GM12878 (cell line): ENCODE measurements at regions not wholly inside any gene's neighbourhood (a gene's known extent, or its start where the extent isn't known, plus 50 kb on each side); places are given as distances from the start of the nearest gene placed in this dataset.

Experiments
- ATAC-seq: fragments of 200-7000 bp; cut with Tn5 transposase; 3 replicates; pipeline ENCODE4 v1.9.1; 2020; ENCODE audit warnings: mild to moderate bottlenecking, moderate library complexity
- BruUV-seq: library from RNA; stranded (reverse); fragments of 400-500 nt; replicated peaks from 2 replicates; lab custom pipeline; 2021; lab: Mats Ljungman, UMichigan
- CTCF ChIA-PET: fragments of 300-600 bp; sonication (Branson Sonifier 250); formaldehyde crosslinking; extraction: SDS; loops from one replicate; lab custom pipeline; 2021; ENCODE audit warnings: inconsistent platforms; lab: Yijun Ruan, JAX
- POLR2A ChIA-PET: fragments of 350-600 bp; formaldehyde crosslinking; extraction: SDS; loops from one replicate; lab custom pipeline; 2021; ENCODE audit warnings: inconsistent platforms; lab: Charles Lee
- RAD21 ChIA-PET: fragments of 300-600 bp; sonication (Branson Sonifier 250); formaldehyde crosslinking; loops from one replicate; lab custom pipeline; 2023; ENCODE audit warnings: antibody characterized with exemption; ENCODE audit not compliant: unreplicated experiment; lab: Charles Lee
- SMC1A ChIA-PET: fragments of 300-600 bp; sonication (Branson Sonifier 250); formaldehyde crosslinking; loops from one replicate; lab custom pipeline; 2023; ENCODE audit not compliant: unreplicated experiment, uncharacterized antibody; lab: Charles Lee
- DNase-seq: peaks from one replicate; pipeline ENCODE4 v3.0.0-alpha.2; 2011; ENCODE audit warnings: low read depth, low spot score
- FAIRE-seq: peaks from 3 replicates; lab custom pipeline; 2011; peaks lifted over from hg19 to GRCh38; lab: Jason Lieb, UNC
- H2AFZ ChIP-seq: 2 replicates; pipeline ENCODE4 v1.6.0; 2011; ENCODE audit warnings: low read depth, low read length, control low read depth; ENCODE audit not compliant: control insufficient read depth
- H3K27ac ChIP-seq: 2 replicates; pipeline ENCODE4 v1.5.1; 2011; ENCODE audit warnings: control low read depth; ENCODE audit not compliant: control insufficient read depth, insufficient read depth
- H3K27me3 ChIP-seq, 2 experiments: replicated peaks in 1 of 2; 2 replicates each; pipeline versions ENCODE4 v1.6.0 to v1.6.1; 2011; ENCODE audit warnings: low read length in 1 of 2; ENCODE audit not compliant: control insufficient read depth in 2 of 2, insufficient read depth in 2 of 2
- H3K36me3 ChIP-seq, 2 experiments: 2 replicates each; pipeline ENCODE4 v1.5.1; 2011; ENCODE audit warnings: low read length in 1 of 2; ENCODE audit not compliant: control insufficient read depth in 2 of 2, insufficient read depth in 2 of 2
- H3K4me1 ChIP-seq: 2 replicates; pipeline ENCODE4 v1.6.1; 2011; ENCODE audit warnings: mild to moderate bottlenecking, low read length, moderate library complexity, mixed read lengths; ENCODE audit not compliant: control insufficient read depth, insufficient read depth
- H3K4me2 ChIP-seq: 2 replicates; pipeline ENCODE4 v1.6.0; 2011; ENCODE audit warnings: control low read depth; ENCODE audit not compliant: control insufficient read depth, insufficient read depth
- H3K4me3 ChIP-seq: fragments of 200-600 bp; sonication (generic); 2 replicates; pipeline ENCODE4 v1.5.1; 2016
- H3K79me2 ChIP-seq: 2 replicates; pipeline ENCODE4 v1.6.0; 2011; ENCODE audit warnings: low read length; ENCODE audit not compliant: control insufficient read depth, insufficient read depth
- H3K9ac ChIP-seq: 2 replicates; pipeline ENCODE4 v1.8.0; 2011; ENCODE audit warnings: low read length, control low read depth, mixed read lengths; ENCODE audit not compliant: control insufficient read depth, insufficient read depth
- H3K9me3 ChIP-seq: replicated peaks from 3 replicates; pipeline ENCODE4 v1.5.1; 2011; ENCODE audit warnings: mild to moderate bottlenecking, low read length; ENCODE audit not compliant: control insufficient read depth, insufficient read depth
- H4K20me1 ChIP-seq: 2 replicates; pipeline ENCODE4 v1.6.0; 2011; ENCODE audit not compliant: control insufficient read depth, insufficient read depth
- CHD4 ChIP-seq: fragments of 200-600 bp; sonication (generic); IDR thresholded peaks from 2 replicates; pipeline ENCODE4 v1.6.1; 2016; ENCODE audit warnings: mild to moderate bottlenecking
- CREM ChIP-seq: IDR thresholded peaks from 2 replicates; pipeline ENCODE4 v1.6.1; 2014; ENCODE audit warnings: antibody characterized with exemption, low read depth
- DPF2 ChIP-seq: fragments of 450-650 bp; IDR thresholded peaks from 2 replicates; pipeline ENCODE4 v1.6.1; 2017; ENCODE audit warnings: mild to moderate bottlenecking
- EED ChIP-seq: sonication (generic); IDR thresholded peaks from 2 replicates; pipeline ENCODE4 v1.6.1; 2016; ENCODE audit warnings: antibody characterized with exemption, low read depth
- EP300 ChIP-seq, 2 experiments: fragments of 150-350 bp in 1 of 2; IDR thresholded peaks; 2 replicates each; pipeline ENCODE4 v1.6.1; 2011 to 2012; ENCODE audit warnings: low read depth in 2 of 2, low read length in 2 of 2, borderline replicate concordance in 1 of 2, improper control_type of control experiment in 1 of 2, inconsistent platforms in 1 of 2; ENCODE audit not compliant: control insufficient read depth in 1 of 2
- HDGF ChIP-seq: fragments of 450-650 bp; IDR thresholded peaks from 2 replicates; pipeline ENCODE4 v1.6.1; 2016; ENCODE audit warnings: antibody characterized with exemption
- JUNB ChIP-seq: IDR thresholded peaks from 2 replicates; pipeline ENCODE4 v1.6.1; 2016; ENCODE audit warnings: antibody characterized with exemption, mild to moderate bottlenecking
- MLLT1 ChIP-seq: fragments of 450-650 bp; IDR thresholded peaks from 2 replicates; pipeline ENCODE4 v1.6.1; 2016; ENCODE audit warnings: mild to moderate bottlenecking
- NFYA ChIP-seq: IDR thresholded peaks from 2 replicates; pipeline ENCODE4 v1.6.1; 2011; ENCODE audit warnings: low read depth, mild to moderate bottlenecking, low read length, improper control_type of control experiment, borderline replicate concordance
- NRF1 ChIP-seq: conservative IDR thresholded peaks from 2 replicates; pipeline ENCODE4 v1.6.1; 2011; ENCODE audit warnings: mild to moderate bottlenecking, low read depth, low read length, improper control_type of control experiment
- RAD21 ChIP-seq: IDR thresholded peaks from 2 replicates; pipeline ENCODE4 v1.6.1; 2011; ENCODE audit warnings: mild to moderate bottlenecking, low read depth, low read length, moderate library complexity; ENCODE audit not compliant: insufficient read depth
- RBBP5 ChIP-seq: fragments of 200-600 bp; sonication (generic); conservative IDR thresholded peaks from 2 replicates; pipeline ENCODE4 v1.6.1; 2016
- SKIL ChIP-seq: fragments of 450-650 bp; IDR thresholded peaks from 2 replicates; pipeline ENCODE4 v1.6.1; 2017; ENCODE audit warnings: mild to moderate bottlenecking, low read depth, inconsistent platforms; ENCODE audit not compliant: poor library complexity, severe bottlenecking
- SMAD1 ChIP-seq: fragments of 450-650 bp; IDR thresholded peaks from 2 replicates; pipeline ENCODE4 v1.6.1; 2018; ENCODE audit warnings: mild to moderate bottlenecking, low read depth; ENCODE audit not compliant: partially characterized antibody
- WRNIP1 ChIP-seq: IDR thresholded peaks from 2 replicates; pipeline ENCODE4 v1.6.1; 2011; ENCODE audit warnings: low read depth, low read length, improper control_type of control experiment, borderline replicate concordance
- ZBED1 ChIP-seq: IDR thresholded peaks from 2 replicates; pipeline ENCODE4 v1.6.1; 2016; ENCODE audit warnings: borderline replicate concordance
- ZNF592 ChIP-seq: fragments of 450-650 bp; IDR thresholded peaks from 2 replicates; pipeline ENCODE4 v1.6.1; 2017; ENCODE audit warnings: mild to moderate bottlenecking, moderate library complexity
- WGBS: methylation state at CpG from one replicate; pipeline ENCODE4 v1.1.6; 2016; ENCODE audit warnings: low lambda C conversion rate; ENCODE audit not compliant: insufficient replicate concordance, insufficient coverage; ENCODE audit errors: missing lambda C conversion rate; 5-methylcytosine and 5-hydroxymethylcytosine counted together
- in situ Hi-C: fragments of 300-500 bp; cut with MboI; formaldehyde crosslinking; loops from 9 replicates; pipeline ENCODE4 v1.14.3; 2018; ENCODE audit warnings: mixed read lengths
- intact Hi-C: fragments of 100-400 bp; cut with micrococcal nuclease; formaldehyde crosslinking; loops from one replicate; pipeline ENCODE4 v1.14.2; 2022; ENCODE audit not compliant: unreplicated experiment

GRCh38 chr6:168210239-168211105, 109.1 kb downstream of the DACT2 start:
- H3K27ac ChIP-seq = no peak overlapping the region
- no peaks in the 10 kb centered on the region for H3K36me3 ChIP-seq
- CTCF ChIA-PET = no interaction called here
- ATAC-seq (no peak), FAIRE-seq (no peak), DNase-seq (no peak)
- intact Hi-C loops (no loop called here), in situ Hi-C loops (no loop called here)
- no peaks in the 10 kb centered on the region for H3K27me3 ChIP-seq
- H3K4me3 ChIP-seq = no peak overlapping the region
- H3K4me2 ChIP-seq = no peak overlapping the region
- H3K79me2 ChIP-seq = no peaks in the 10 kb centered on the region
- no peaks in the 10 kb centered on the region for H3K9me3 ChIP-seq
- RAD21 ChIA-PET = no interaction called here
- no peak overlapping the region for H3K9ac ChIP-seq
- POLR2A ChIA-PET = no interaction called here
- H4K20me1 ChIP-seq = no peaks in the 10 kb centered on the region
- no peak overlapping the region for H2AFZ ChIP-seq
- BruUV-seq = no TSS peak
- no peaks in the 10 kb centered on the region for H3K4me1 ChIP-seq
- SMC1A ChIA-PET = no interaction called here
- 26% methylated on average over 14 of the region's 16 CpGs for WGBS
- TF ChIP-seq NFYA (no peak), RAD21 (no peak), RBBP5 (no peak), JUNB (no peak), WRNIP1 (no peak), HDGF (no peak), NRF1 (no peak), CREM (no peak), EP300 (IDR thresholded peaks at IDR 0.05; ENCODE audit: borderline replicate concordance in 1 of 2, control insufficient read depth in 1 of 2, low read depth in 2 of 2, low read length in 2 of 2) (no peak), MLLT1 (no peak), ZNF592 (no peak), ZBED1 (no peak), EED (no peak), CHD4 (no peak), SKIL (no peak), SMAD1 (no peak), DPF2 (no peak)
